GM20431 (cell line): ENCODE measurements at regions not wholly inside any gene's neighbourhood (a gene's known extent, or its start where the extent isn't known, plus 50 kb on each side); places are given as distances from the start of the nearest gene placed in this dataset.

ENCODE experiments used
- in situ Hi-C: fragments of 300-500 bp; cut with MseI, MboI; formaldehyde crosslinking; loops from one replicate; pipeline ENCODE4 v1.15.0; 2020; ENCODE audit warnings: low sequenced_read_pairs; ENCODE audit not compliant: unreplicated experiment

DNA sequence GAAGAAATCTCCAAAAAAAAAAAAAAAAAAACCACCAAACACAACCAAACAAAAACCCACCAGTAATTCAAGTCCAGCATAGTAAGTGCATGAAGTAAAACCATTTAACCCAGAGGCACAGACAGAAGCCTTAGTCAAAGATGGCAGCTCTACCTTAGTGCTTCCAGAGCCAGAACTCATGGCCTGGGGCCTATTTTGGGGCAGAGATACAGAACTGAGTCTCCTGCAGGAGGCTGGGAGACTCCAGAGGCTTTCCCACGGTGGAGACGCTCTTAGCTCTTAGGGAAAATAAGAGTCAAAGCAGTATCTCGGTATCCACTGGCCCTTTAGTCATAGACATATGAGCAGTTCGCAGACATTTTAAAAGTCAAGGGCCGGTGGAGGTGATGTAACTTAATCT, 129.5 kb downstream of the GPX5 start:
- in situ Hi-C loops = no loop called here

DNA sequence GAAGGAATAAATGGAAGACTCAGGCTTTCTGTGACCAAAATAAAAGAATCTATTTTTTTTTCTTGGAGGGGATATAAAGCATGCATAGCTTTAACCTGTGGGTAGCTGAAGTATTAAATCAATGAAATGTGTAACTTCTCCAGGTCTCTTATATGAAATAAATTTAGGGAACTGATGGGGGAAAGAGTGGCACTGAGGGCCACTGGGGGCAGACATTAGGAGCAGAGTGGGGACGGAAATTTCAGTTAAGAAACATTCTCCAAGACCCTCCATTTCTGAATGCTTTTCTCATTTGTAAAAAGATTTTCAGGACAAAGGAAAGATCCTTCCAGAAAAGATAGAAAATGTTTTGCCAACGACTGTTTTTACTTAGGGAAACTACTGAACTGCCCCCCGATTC, 131.0 kb downstream of the GPX5 start:
- in situ Hi-C loops = no loop called here

DNA sequence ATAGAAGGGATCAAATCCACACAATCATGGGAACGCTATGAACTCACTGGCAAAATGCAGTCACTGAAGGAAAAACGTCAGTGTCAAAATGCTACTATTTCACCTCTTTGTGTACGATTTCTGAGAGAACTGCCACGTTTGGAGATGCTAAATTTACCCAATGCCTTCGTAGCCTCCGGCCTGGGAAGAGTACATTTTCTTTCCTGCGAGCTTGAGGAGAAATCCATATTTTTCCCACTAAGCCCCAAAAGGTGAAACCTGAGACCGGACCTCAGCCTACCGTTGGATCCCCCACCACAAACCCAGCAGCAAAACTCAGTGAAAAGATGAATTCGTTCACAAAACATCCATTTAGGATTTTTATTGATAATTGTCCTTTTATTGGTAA, 131.7 kb downstream of the GPX5 start:
- in situ Hi-C loops = no loop called here

DNA sequence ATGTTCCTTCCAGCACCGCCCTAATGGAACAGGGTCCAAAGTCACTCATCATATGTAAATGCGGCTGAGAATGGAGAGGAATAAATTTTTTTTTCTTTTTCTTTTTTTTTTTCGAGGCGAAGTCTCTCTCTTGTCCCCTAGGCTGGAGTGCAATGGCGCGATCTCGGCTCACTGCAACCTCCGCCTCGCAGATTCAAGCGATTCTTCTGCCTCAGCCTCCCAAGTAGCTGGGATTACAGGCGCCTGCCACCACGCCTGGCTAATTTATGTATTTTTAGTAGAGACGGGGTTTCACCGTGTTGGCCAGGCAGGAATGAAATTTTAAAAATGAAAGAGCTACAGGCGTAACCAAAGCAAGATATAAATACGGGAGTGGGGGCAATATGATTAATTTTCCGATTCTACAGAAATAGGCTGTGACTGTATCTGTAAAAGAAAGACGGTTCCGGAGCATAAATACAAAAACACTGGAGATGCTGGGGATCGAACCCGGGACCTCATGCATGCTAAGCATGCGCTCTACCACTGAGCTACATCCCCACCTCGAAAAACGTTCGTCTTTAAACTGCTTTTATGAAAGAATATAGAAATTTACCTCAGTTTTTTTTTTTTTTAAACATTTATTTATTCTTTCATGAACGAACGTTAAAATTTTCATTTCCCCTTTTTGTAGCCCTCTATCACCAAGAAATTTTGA, 132.2 kb downstream of the GPX5 start:
- in situ Hi-C loops = no loop called here

DNA sequence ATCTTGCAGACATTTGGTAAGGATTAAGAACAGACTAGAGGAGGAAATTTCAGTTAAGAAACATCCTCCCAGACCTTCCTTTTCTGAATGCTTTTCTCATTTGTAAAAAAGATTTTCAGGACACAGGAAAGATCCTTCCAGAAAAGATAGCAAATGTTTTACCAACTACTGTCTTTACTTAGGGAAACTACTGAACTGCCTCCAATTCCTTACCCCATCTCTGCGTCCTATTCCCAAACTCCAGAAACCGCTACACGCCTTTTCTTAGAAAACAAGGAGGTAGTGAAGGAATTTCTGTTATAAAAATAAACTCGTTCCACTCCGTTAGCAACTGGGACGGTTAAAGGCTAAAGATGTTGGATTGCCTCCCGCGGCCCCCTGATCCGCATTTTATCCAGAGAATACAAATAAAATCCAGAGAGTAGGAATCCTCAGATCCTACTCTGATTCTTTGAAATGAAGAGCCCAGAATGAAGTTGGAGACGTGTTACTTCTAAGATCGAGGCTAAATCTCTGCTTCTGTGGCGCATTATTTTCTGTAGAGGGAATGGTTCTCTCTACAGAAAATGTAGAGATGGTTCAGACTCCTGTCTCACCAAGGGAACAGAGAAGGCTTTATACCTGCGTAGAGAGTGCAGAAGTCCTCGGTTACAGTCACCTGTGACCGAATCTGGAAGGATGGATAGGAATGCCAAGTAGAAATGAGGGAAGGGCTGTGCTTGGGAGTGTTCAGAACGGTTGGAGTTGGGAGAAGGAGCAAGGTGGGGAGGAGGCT, 133.0 kb downstream of the GPX5 start:
- in situ Hi-C loops = no loop called here

DNA sequence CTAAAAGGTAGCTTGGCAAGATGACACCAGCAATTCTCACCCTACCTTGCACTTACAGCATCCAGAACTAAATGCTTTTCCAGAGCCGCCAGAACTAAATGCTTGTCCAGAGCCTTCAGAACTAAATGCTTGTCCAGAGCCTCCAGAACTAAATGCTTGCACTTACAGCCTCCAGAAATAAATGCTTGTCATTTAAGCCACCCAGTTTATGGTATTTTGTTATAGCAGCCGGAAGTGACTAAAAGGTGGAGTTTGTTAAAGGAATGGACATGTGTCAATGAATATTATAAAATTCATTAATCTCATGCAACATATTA, 133.5 kb downstream of the GPX5 start:
- in situ Hi-C loops = no loop called here

DNA sequence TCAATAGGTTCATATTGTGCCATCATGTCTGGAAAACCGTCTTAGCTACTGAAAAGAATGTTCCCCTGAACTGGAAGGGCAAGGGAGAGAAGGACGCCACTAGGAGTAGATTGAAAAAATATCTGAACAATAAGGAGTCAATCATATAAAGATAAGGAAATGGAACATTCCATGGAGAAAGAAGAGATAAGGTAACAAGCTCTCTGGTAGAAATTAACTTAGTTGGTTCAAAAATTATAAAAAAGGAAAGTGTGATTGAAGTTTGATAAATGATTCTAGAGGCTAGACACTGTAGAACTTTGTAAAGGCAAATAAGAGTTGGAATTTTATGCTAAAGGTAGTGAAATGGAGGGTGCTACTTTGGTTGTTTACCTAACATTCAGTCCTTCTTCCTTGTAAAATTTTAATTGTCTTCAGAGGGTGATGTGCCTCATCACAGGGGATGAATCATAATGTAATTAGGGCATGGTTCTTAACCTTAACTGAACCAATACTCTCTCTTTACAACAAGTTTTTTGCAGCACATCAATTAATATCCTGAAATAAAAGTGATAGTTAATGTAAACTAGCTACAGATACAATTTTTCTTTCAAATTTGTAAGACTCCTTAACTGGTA, 135.5 kb downstream of the GPX5 start:
- in situ Hi-C loops = no loop called here

DNA sequence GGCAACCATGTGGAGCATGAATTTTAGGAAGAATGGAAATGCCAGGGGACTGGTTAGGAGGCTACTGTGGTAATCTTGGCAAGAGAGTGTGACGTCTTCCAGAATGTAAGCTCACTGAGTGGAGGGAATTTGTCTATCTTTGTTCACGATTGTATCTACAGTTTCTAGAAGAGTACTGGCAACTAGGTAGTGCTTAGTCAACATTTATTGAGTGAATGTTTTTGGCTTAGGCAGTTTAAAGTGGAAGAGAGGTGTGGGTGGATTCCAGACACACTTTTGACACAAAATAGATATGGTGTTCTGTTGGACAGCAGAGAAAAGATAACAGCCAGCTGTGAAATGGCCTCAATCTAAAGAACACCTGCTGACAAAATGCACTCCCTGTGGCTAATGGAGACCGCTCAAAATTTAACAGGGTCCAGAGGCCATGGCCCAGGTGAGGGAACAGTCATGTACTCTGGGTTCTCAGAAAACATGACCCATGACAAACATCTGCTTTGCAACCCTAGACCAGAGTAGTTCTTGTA, 139.3 kb downstream of the GPX5 start:
- in situ Hi-C loops = no loop called here

DNA sequence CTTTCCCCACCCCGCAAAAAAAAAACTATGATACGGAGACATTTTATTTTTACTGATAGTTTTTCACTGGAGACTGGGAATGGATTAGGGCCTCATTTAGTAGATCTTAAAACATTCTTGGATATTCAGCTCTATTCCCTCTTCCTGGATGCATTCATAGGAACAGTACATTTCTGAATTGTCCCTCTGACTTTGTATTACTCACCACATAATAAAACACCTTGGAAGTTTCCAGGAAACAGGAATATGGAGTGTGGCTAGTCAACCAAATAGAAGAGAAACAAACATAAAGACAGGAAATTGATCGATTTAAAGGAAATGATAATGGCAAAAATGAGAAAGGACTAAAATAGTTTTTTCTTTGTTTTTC, 147.7 kb downstream of the GPX5 start:
- in situ Hi-C loops = no loop called here

DNA sequence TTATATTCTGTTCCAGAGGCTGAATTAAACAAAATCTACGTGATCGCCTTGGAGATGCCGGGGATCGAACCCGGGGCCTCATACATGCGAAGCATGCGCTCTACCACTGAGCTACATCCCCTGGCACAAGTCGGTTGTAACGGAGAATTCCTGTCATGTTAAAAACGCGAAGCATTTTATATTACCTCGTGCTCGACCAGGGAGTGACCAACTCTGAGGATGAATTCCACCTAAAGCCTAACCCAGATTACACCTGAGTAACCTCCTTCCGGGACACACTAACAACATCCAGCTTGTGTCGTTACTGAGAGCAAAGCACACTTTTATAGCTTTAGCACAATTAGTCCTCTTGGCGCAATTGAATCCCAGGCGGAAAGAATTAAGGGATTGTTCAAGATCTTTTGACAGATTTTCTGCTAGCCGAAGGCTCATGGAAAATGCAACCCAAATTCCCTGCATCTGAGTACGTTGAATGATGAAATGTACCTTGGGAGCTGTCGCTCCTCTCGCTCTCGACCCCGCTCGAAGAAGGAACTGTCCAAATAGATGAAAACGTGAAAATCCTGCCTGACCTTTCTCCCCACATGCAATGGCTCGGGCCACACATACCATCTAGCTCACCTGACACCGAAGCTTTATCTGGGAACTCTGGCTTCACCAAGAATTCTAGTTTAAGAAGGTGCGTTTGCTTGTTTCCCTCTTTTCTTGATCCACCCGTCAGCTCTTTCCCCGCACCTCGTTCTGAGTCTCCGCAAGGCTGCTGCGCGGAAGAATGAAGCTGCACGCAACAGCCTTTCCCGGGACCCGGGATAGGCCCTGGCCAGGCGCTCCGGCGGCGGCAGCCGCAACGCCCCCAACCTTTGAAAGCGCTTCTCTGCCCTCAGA, 148.3 kb downstream of the GPX5 start:
- in situ Hi-C loops = no loop called here

DNA sequence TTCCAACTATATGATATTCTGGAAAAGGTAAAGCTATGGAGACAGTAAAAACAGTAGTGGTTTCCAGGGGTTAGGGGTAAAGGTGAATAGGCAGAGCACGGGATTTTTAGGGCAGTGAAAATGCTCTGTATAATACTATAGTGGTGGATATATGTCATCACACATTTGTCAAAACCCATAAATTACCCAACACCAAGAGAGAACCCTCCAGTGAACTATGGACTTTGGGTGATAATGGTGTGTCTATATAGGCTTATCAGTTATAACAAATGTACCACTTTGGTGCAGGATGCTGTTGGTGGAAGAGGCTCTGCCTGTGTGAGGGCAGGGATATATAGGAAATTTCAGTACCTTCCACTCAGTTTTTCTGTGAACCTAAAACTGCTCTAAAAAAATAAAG, 149.9 kb downstream of the GPX5 start:
- in situ Hi-C loops = loop anchor here (25.0 kb wide), 1 partner anchor 912 kb away; the partner anchor contains the start of gene OR2H2

DNA sequence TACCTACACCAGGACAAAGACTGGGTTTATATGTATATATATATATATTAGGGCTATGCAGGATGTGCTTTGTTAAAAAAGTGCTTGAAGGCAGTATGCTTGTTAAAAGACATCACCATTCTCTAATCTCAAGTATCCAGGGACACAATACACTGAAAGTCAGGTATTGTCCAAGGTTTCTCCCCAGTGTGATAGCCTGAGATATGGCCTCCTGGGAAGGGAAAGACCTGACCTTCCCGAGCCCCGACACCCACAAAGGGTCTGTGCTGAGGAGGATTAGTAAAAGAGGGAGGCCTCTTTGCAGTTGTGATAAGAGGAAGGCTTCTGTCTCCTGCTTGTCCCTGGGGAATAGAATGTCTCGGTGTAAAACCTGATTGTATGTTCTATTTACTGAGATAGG, 156.9 kb downstream of the GPX5 start:
- in situ Hi-C loops = loop anchor here (10.0 to 25.0 kb wide), 2 partner anchors 332 to 905 kb away; partner anchors contain the start of gene OR2H2

DNA sequence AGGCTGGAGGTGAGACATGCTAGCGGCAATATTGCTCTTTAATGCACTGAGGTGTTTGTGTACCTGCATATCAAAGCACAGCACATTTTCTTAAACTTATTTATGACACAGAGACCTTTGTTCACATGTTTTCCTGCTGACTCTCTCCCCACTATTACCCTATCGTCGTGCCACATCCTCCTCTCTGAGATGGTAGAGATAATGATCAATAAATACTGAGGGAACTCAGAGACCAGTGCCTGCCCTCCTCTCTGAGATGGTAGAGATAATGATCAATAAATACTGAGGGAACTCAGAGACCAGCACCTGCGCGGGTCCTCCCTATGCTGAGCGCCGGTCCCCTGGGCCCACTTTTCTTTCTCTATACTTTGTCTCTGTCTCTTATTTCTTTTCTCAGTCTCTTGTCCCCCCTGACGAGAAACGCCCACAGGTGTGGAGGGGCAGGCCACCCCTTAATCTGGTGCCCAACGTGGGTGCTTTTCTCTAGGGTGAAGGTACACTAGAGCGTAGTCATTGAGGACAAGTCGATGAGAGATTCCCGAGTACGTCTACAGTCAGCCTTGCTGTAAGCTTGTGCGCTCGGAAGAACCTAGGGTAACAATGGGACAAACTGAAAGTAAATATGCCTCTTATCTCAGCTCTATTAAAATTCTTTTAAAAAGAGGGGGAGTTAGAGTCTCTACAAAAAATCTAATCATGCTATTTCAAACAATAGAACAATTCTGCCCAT, 157.4 kb downstream of the GPX5 start:
- in situ Hi-C loops = loop anchor here (10.0 to 25.0 kb wide), 2 partner anchors 332 to 904 kb away; partner anchors contain the start of gene OR2H2

DNA sequence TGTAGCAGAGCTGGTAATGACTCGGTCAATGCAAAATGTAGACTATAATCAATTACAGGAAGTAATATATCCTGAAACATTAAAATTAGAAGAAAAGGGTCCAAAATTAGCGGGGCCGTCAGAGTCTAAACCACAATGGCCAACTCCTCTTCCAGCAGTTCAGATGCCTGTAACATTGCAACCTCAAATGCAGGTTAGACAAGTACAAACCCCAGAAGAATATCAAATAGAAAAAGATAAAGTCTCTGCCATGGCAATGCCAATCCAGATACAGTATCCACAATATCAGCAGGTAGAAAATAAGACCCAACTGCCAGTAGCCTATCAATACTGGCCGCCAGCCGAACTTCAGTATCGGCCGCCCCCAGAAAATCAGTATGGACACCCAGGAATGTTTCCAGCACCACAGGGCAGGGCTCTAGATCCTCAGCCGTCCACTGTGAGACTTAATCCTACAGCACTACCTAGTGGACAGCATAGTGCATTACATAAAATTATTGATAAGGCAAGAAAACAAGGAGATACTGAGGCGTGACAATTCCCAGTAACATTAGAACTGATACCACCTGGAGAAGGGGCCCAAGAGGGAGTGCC, 158.4 kb downstream of the GPX5 start:
- in situ Hi-C loops = loop anchor here (10.0 to 25.0 kb wide), 2 partner anchors 331 to 903 kb away; partner anchors contain the start of gene OR2H2

DNA sequence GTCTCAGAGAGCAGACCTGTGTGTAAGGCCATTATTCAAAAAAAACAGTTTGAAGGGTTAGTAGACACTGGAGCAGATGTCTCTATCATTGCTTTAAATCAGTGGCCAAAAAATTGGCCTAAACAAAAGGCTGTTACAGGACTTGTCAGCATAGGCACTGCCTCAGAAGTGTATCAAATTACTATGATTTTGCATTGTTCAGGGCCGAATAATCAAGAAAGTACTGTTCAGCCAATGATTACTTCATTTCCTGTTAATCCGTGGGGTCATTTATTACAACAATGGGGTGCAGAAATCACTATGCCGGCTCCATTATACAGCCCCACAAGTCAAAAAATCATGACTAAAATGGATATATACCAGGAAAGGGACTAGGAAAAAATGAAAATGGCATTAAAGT, 160.3 kb downstream of the GPX5 start:
- in situ Hi-C loops = loop anchor here (10.0 to 25.0 kb wide), 2 partner anchors 329 to 901 kb away; partner anchors contain the start of gene OR2H2

DNA sequence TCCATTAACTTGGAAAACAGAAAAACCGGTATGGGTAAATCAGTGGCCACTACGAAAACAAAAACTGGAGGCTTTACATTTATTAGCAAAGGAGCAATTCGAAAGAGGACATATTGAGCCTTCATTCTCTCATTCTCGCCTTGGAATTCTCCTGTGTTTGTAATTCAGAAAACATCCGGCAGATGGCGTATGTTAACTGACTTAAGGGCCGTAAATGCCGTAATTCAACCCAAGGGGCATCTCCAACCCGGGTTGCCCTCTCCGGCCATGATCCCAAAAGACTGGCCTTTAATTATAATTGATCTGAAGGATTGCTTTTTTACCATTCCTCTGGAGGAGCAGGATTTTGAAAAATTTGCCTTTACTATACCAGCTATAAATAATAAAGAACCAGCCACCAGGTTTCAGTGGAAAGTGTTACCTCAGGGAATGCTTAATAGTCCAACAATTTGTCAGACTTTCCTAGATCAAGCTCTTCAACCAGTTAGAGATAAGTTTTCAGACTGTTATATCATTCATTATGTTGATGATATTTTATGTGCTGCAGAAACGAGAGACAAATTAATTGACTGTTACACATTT, 160.9 kb downstream of the GPX5 start:
- in situ Hi-C loops = loop anchor here (10.0 to 25.0 kb wide), 2 partner anchors 328 to 901 kb away; partner anchors contain the start of gene OR2H2

DNA sequence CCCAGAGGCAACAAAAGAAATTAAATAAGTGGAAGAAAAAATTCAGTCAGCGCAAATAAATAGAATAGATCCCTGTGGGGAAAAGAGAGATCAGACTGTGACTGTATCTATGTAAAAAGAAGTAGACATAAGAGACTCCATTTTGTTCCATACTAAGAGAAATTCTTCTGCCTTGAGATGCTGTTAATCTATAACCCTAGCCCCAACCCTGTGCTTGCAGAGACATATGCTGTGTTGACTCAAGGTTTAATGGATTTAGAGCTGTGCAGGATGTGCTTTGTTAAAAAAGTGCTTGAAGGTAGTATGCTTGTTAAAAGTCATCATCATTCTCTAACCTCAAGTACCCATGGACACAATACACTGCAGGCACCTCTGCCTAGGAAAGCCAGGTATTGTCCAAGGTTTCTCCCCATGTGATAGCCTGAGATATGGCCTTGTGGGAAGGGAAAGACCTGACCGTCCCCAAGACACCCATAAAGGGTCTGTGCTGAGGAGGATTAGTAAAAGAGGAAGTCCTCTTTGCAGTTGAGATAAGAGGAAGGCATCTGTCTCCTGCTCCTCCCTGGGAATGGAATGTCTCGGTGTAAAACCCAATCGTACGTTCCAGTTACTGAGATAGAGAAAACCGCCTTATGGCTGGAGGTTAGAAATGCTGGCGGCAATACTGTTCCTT, 161.8 kb downstream of the GPX5 start:
- in situ Hi-C loops = loop anchor here (10.0 to 25.0 kb wide), 2 partner anchors 327 to 900 kb away; partner anchors contain the start of gene OR2H2

DNA sequence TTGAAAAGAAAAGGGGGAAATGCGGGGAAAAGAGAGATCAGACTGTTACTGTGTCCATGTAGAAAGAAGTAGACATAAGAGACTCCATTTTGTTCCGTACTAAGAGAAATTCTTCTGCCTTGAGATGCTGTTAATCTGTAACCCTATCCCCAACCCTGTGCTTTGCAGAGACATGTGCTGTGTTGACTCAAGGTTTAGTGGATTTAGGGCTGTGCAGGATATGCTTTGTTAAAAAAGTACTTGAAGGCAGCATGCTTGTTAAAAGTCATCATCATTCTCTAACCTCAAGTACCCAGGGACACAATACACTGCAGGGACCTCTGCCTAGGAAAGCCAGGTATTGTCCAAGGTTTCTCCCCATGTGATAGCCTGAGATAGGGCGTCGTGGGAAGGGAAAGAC, 166.3 kb downstream of the GPX5 start:
- in situ Hi-C loops = loop anchor here (25.0 kb wide), 1 partner anchor 895 kb away; the partner anchor contains the start of gene OR2H2
